ENCODE measurements at regions not wholly inside any gene's neighbourhood (a gene's known extent, or its start where the extent isn't known, plus 50 kb on each side); places are given as distances from the start of the nearest gene placed in this dataset.
A peak's percentile ranks its signal among the peaks of the same experiment; 100 is the strongest.

- Histone ChIP-seq H3K36me3 (ENCODE audit: control insufficient read depth, insufficient read depth, low read length) (no peaks in the 10 kb centered on the region), H3K27me3 (ENCODE audit: control insufficient read depth, insufficient read depth, low read length) (no peaks in the 10 kb centered on the region), H3K27ac (ENCODE audit: low read depth, low read length) (no peak overlapping the region), H3K9ac (ENCODE audit: low read length) (no peak overlapping the region), H3K4me1 (ENCODE audit: control insufficient read depth, insufficient read depth, low read length) (no peaks in the 10 kb centered on the region), H3K4me3 (ENCODE audit: low read length) (no peak overlapping the region)
Measured at GRCh38 chr9:129391221-129391661, 213.2 kb upstream of the IER5L start.

GRCh38 chr9:129390541-129390940 is 212.5 kb upstream of the IER5L start:
- no peaks in the 10 kb centered on the region for H3K36me3 ChIP-seq (ENCODE audit: control insufficient read depth, insufficient read depth, low read length)
- no peak overlapping the region for H3K4me3 ChIP-seq (ENCODE audit: low read length)

GRCh38 chr9:129387822-129388221 is 209.8 kb upstream of the IER5L start:
- peaks cover 4% of the 10 kb centered on the region for H3K4me1 ChIP-seq (ENCODE audit: control insufficient read depth, insufficient read depth, low read length)
- H3K27ac ChIP-seq (ENCODE audit: low read depth, low read length): no peak overlapping the region
- no peaks in the 10 kb centered on the region for H3K36me3 ChIP-seq (ENCODE audit: control insufficient read depth, insufficient read depth, low read length)
- H3K4me3 ChIP-seq (ENCODE audit: low read length): no peak overlapping the region
- H3K27me3 ChIP-seq (ENCODE audit: control insufficient read depth, insufficient read depth, low read length): no peaks in the 10 kb centered on the region
- H3K9ac ChIP-seq (ENCODE audit: low read length): no peak overlapping the region

More at GRCh38 chr9:129390541-129390940, 212.5 kb upstream of the IER5L start:
- no peaks in the 10 kb centered on the region for H3K27me3 ChIP-seq (ENCODE audit: control insufficient read depth, insufficient read depth, low read length)
- H3K4me1 ChIP-seq (ENCODE audit: control insufficient read depth, insufficient read depth, low read length): no peaks in the 10 kb centered on the region
- H3K27ac ChIP-seq (ENCODE audit: low read depth, low read length): no peak overlapping the region
- H3K9ac ChIP-seq (ENCODE audit: low read length): no peak overlapping the region

- Histone ChIP-seq H3K36me3 (ENCODE audit: control insufficient read depth, insufficient read depth, low read length) (no peaks in the 10 kb centered on the region), H3K4me3 (ENCODE audit: low read length) (no peak overlapping the region), H3K4me1 (ENCODE audit: control insufficient read depth, insufficient read depth, low read length) (peaks cover 10% of the 10 kb centered on the region), H3K27ac (ENCODE audit: low read depth, low read length) (no peak overlapping the region), H3K27me3 (ENCODE audit: control insufficient read depth, insufficient read depth, low read length) (no peaks in the 10 kb centered on the region), H3K9ac (ENCODE audit: low read length) (no peak overlapping the region)
Measured at GRCh38 chr9:129386812-129387177, 208.7 kb upstream of the IER5L start.

GRCh38 chr9:129385211-129385934 is 207.3 kb upstream of the IER5L start:
- Histone ChIP-seq H3K27ac (ENCODE audit: low read depth, low read length) (no peak overlapping the region), H3K4me3 (ENCODE audit: low read length) (no peak overlapping the region), H3K36me3 (ENCODE audit: control insufficient read depth, insufficient read depth, low read length) (no peaks in the 10 kb centered on the region), H3K27me3 (ENCODE audit: control insufficient read depth, insufficient read depth, low read length) (no peaks in the 10 kb centered on the region), H3K4me1 (ENCODE audit: control insufficient read depth, insufficient read depth, low read length) (peaks cover 10% of the 10 kb centered on the region), H3K9ac (ENCODE audit: low read length) (no peak overlapping the region)

GRCh38 chr9:129384491-129385210 is 206.6 kb upstream of the IER5L start:
- Histone ChIP-seq H3K9ac (ENCODE audit: low read length) (no peak overlapping the region), H3K27ac (ENCODE audit: low read depth, low read length) (peak overlapping the region; percentile 83)

GRCh38 chr9:129383561-129384490 is 205.8 kb upstream of the IER5L start:
- Histone ChIP-seq H3K9ac (ENCODE audit: low read length) (peak overlapping the region; percentile 35), H3K27me3 (ENCODE audit: control insufficient read depth, insufficient read depth, low read length) (no peaks in the 10 kb centered on the region), H3K36me3 (ENCODE audit: control insufficient read depth, insufficient read depth, low read length) (no peaks in the 10 kb centered on the region), H3K27ac (ENCODE audit: low read depth, low read length) (peak overlapping the region; percentile 83), H3K4me3 (ENCODE audit: low read length) (peak overlapping the region; percentile 75), H3K4me1 (ENCODE audit: control insufficient read depth, insufficient read depth, low read length) (peaks cover 10% of the 10 kb centered on the region)

More at GRCh38 chr9:129384491-129385210, 206.6 kb upstream of the IER5L start:
- H3K36me3 ChIP-seq (ENCODE audit: control insufficient read depth, insufficient read depth, low read length): no peaks in the 10 kb centered on the region
- peaks cover 10% of the 10 kb centered on the region for H3K4me1 ChIP-seq (ENCODE audit: control insufficient read depth, insufficient read depth, low read length)
- peak overlapping the region; percentile 11 for H3K4me3 ChIP-seq (ENCODE audit: low read length)
- no peaks in the 10 kb centered on the region for H3K27me3 ChIP-seq (ENCODE audit: control insufficient read depth, insufficient read depth, low read length)

- peak overlapping the region; percentile 62 for H3K9ac ChIP-seq (ENCODE audit: low read length)
- no peaks in the 10 kb centered on the region for H3K36me3 ChIP-seq (ENCODE audit: control insufficient read depth, insufficient read depth, low read length)
- peaks cover 10% of the 10 kb centered on the region for H3K4me1 ChIP-seq (ENCODE audit: control insufficient read depth, insufficient read depth, low read length)
- peak overlapping the region; percentile 83 for H3K27ac ChIP-seq (ENCODE audit: low read depth, low read length)
- H3K27me3 ChIP-seq (ENCODE audit: control insufficient read depth, insufficient read depth, low read length): no peaks in the 10 kb centered on the region
- peak overlapping the region; percentile 75 for H3K4me3 ChIP-seq (ENCODE audit: low read length)
Measured at GRCh38 chr9:129383019-129383560, 205.0 kb upstream of the IER5L start.

- H3K4me1 ChIP-seq (ENCODE audit: control insufficient read depth, insufficient read depth, low read length): peaks cover 10% of the 10 kb centered on the region
- H3K4me3 ChIP-seq (ENCODE audit: low read length): peak overlapping the region; percentile 58
- no peaks in the 10 kb centered on the region for H3K27me3 ChIP-seq (ENCODE audit: control insufficient read depth, insufficient read depth, low read length)
- peak overlapping the region; percentile 62 for H3K9ac ChIP-seq (ENCODE audit: low read length)
- H3K36me3 ChIP-seq (ENCODE audit: control insufficient read depth, insufficient read depth, low read length): no peaks in the 10 kb centered on the region
- H3K27ac ChIP-seq (ENCODE audit: low read depth, low read length): peak overlapping the region; percentile 83
Measured at GRCh38 chr9:129382281-129383018, 204.4 kb upstream of the IER5L start.

GRCh38 chr9:129381481-129381957 is 203.5 kb upstream of the IER5L start:
- Histone ChIP-seq H3K9ac (ENCODE audit: low read length) (no peak overlapping the region), H3K4me1 (ENCODE audit: control insufficient read depth, insufficient read depth, low read length) (peaks cover 10% of the 10 kb centered on the region), H3K36me3 (ENCODE audit: control insufficient read depth, insufficient read depth, low read length) (no peaks in the 10 kb centered on the region), H3K4me3 (ENCODE audit: low read length) (no peak overlapping the region), H3K27ac (ENCODE audit: low read depth, low read length) (no peak overlapping the region), H3K27me3 (ENCODE audit: control insufficient read depth, insufficient read depth, low read length) (no peaks in the 10 kb centered on the region)

- Histone ChIP-seq H3K27ac (ENCODE audit: low read depth, low read length) (no peak overlapping the region), H3K4me3 (ENCODE audit: low read length) (no peak overlapping the region), H3K36me3 (ENCODE audit: control insufficient read depth, insufficient read depth, low read length) (no peaks in the 10 kb centered on the region), H3K4me1 (ENCODE audit: control insufficient read depth, insufficient read depth, low read length) (peaks cover 10% of the 10 kb centered on the region), H3K9ac (ENCODE audit: low read length) (no peak overlapping the region), H3K27me3 (ENCODE audit: control insufficient read depth, insufficient read depth, low read length) (no peaks in the 10 kb centered on the region)
Measured at GRCh38 chr9:129380961-129381401, 202.9 kb upstream of the IER5L start.

Measured in rectal smooth muscle tissue (tissue), 1 donor.